ENCODE measurements at regions not wholly inside any gene's neighbourhood (a gene's known extent, or its start where the extent isn't known, plus 50 kb on each side); places are given as distances from the start of the nearest gene placed in this dataset.
A peak's percentile ranks its signal among the peaks of the same experiment; 100 is the strongest.
"Not testable (repeated sequence)": the region's sequence is repeated elsewhere in the genome, so short reads cannot be mapped to it uniquely, and the experiment has no call there.

GRCh38 chr2:236912326-236913120 lies 173.2 kb upstream of the COPS8 start:
- no peak for DNase-seq (ENCODE audit: low spot score)

- no peak for DNase-seq (ENCODE audit: low spot score)
These were observed 170.5 kb upstream of the COPS8 start for GRCh38 chr2:236915186-236915585.

- DNase-seq (ENCODE audit: low spot score): no peak
These were observed 170.0 kb upstream of the COPS8 start for GRCh38 chr2:236915726-236916125.

GRCh38 chr2:236916181-236916580 lies 169.5 kb upstream of the COPS8 start:
- no peak for DNase-seq (ENCODE audit: low spot score)

GRCh38 chr2:236916651-236917050 lies 169.0 kb upstream of the COPS8 start:
- no peak for DNase-seq (ENCODE audit: low spot score)

GRCh38 chr2:236917164-236917563 lies 168.5 kb upstream of the COPS8 start:
- no peak for DNase-seq (ENCODE audit: low spot score)

GRCh38 chr2:236918545-236918944 lies 167.1 kb upstream of the COPS8 start:
- no peak for DNase-seq (ENCODE audit: low spot score)

GRCh38 chr2:236919209-236919608 lies 166.5 kb upstream of the COPS8 start:
- DNase-seq (ENCODE audit: low spot score): no peak

- not testable (repeated sequence) for DNase-seq (ENCODE audit: low spot score)
These were observed 165.8 kb upstream of the COPS8 start for GRCh38 chr2:236919801-236920379.

GRCh38 chr2:236922061-236922460 lies 163.6 kb upstream of the COPS8 start:
- DNase-seq (ENCODE audit: low spot score): no peak

- no peak for DNase-seq (ENCODE audit: low spot score)
These were observed 157.2 kb upstream of the COPS8 start for GRCh38 chr2:236928380-236929037.

GRCh38 chr2:236932831-236933361 lies 152.8 kb upstream of the COPS8 start:
- DNase-seq (ENCODE audit: low spot score): no peak

GRCh38 chr2:236934166-236934565 lies 151.5 kb upstream of the COPS8 start:
- no peak for DNase-seq (ENCODE audit: low spot score)

- no peak for DNase-seq (ENCODE audit: low spot score)
These were observed 151.0 kb upstream of the COPS8 start for GRCh38 chr2:236934656-236935055.

- DNase-seq (ENCODE audit: low spot score): no peak
These were observed 150.6 kb upstream of the COPS8 start for GRCh38 chr2:236935083-236935482.

- no peak for DNase-seq (ENCODE audit: low spot score)
These were observed 149.9 kb upstream of the COPS8 start for GRCh38 chr2:236935631-236936445.

GRCh38 chr2:236936446-236936940 lies 149.2 kb upstream of the COPS8 start:
- DNase-seq (ENCODE audit: low spot score): no peak

GRCh38 chr2:236938126-236938525 lies 147.6 kb upstream of the COPS8 start:
- DNase-seq (ENCODE audit: low spot score): peak; percentile 72

GRCh38 chr2:236939271-236939670 lies 146.4 kb upstream of the COPS8 start:
- DNase-seq (ENCODE audit: low spot score): peak; percentile 57

- no peak for DNase-seq (ENCODE audit: low spot score)
These were observed 145.9 kb upstream of the COPS8 start for GRCh38 chr2:236939721-236940231.

GRCh38 chr2:236940497-236940896 lies 145.2 kb upstream of the COPS8 start:
- DNase-seq (ENCODE audit: low spot score): peak; percentile 67

Measured in mesenteric fat pad (tissue), 1 donor.